Body of pancreas (tissue), 4 donors: ENCODE measurements at regions not wholly inside any gene's neighbourhood (a gene's known extent, or its start where the extent isn't known, plus 50 kb on each side); places are given as distances from the start of the nearest gene placed in this dataset.

Source experiments
- ATAC-seq: fragments of 150-250 bp; one replicate; pipeline ENCODE4 v1.9.1; 2016
- DNase-seq, 4 donors: peaks; one replicate each; pipeline ENCODE4 v3.0.0-alpha.2; 2019
- H3K27ac ChIP-seq, 4 donors: fragments of 200-600 bp; sonication (generic); 1 replicate in 3 of 4; 2 replicates in 1 of 4; pipeline versions ENCODE4 v1.5.1 to v1.6.1; 2016 to 2019; ENCODE audit warnings: mild to moderate bottlenecking in 1 of 4, mixed read lengths in 1 of 4, moderate library complexity in 1 of 4
- H3K27me3 ChIP-seq, 2 donors: fragments of 200-600 bp; sonication (generic); one replicate each; pipeline ENCODE4 v1.6.0; 2016; ENCODE audit warnings: mild to moderate bottlenecking in 1 of 2
- H3K36me3 ChIP-seq, 2 donors: fragments of 200-600 bp; sonication (generic); replicated peaks in 1 of 2; 2 replicates each; pipeline ENCODE4 v1.5.1; 2016; ENCODE audit warnings: low read depth in 2 of 2; ENCODE audit not compliant: insufficient read depth in 1 of 2
- H3K4me1 ChIP-seq: fragments of 200-600 bp; sonication (generic); one replicate; pipeline ENCODE4 v1.6.0; 2016
- H3K4me3 ChIP-seq, 2 donors: fragments of 200-600 bp; sonication (generic); 1 replicate in 1 of 2; 2 replicates in 1 of 2; pipeline ENCODE4 v1.5.1; 2016 to 2019
- H3K9me3 ChIP-seq, 3 donors: fragments of 200-600 bp; sonication (generic); 1 replicate in 2 of 3; 2 replicates in 1 of 3; pipeline ENCODE4 v1.5.1; 2016
- CTCF ChIP-seq, 7 experiments: fragments of 450-650 bp in 4 of 7; fragments of 200-600 bp in 3 of 7; sonication (generic) in 3 of 7; IDR thresholded peaks; one replicate each; pipeline ENCODE4 v1.5.1; 2016 to 2019; ENCODE audit warnings: antibody characterized with exemption in 7 of 7
- POLR2A ChIP-seq, 3 donors: fragments of 450-650 bp; IDR thresholded peaks; one replicate each; pipeline ENCODE4 v1.6.1; 2016; ENCODE audit warnings: antibody characterized with exemption in 3 of 3, mild to moderate bottlenecking in 2 of 3
- WGBS, 2 donors: methylation state at CpG; one replicate each; pipeline ENCODE4 v1.1.5; 2017; 5-methylcytosine and 5-hydroxymethylcytosine counted together
- intact Hi-C: fragments of 100-400 bp; cut with DNase I; formaldehyde crosslinking; loops from one replicate; pipeline ENCODE4 v1.15.1; 2023

GRCh38 chr21:43322805-43323204 is 104.1 kb downstream of the SIK1 start:
- peak; percentile 3 for ATAC-seq
- WGBS, 2 donors = 69 to 73% methylated on average over 7 of the region's 8 CpGs
- Histone ChIP-seq H3K4me3 (no peak overlapping the region), H3K27ac (peak overlapping the region; percentile 47 to 58 (median 54)), H3K4me1 (peaks cover 15% of the 10 kb centered on the region), H3K9me3 (no peaks in the 10 kb centered on the region), H3K27me3 (no peaks in the 10 kb centered on the region), H3K36me3 (no peaks in the 10 kb centered on the region)
- intact Hi-C loops = no loop called here
- no peak for DNase-seq
- no peak for TF ChIP-seq POLR2A (IDR thresholded peaks at IDR 0.05)

GRCh38 chr21:43322311-43322710 is 104.6 kb downstream of the SIK1 start:
- no peaks in the 10 kb centered on the region for H3K27me3 ChIP-seq
- 90 to 97% methylated on average over 4 to 17 of the region's 17 CpGs for WGBS, 2 donors
- no peak for DNase-seq
- H3K9me3 ChIP-seq = no peaks in the 10 kb centered on the region
- H3K4me1 ChIP-seq = peaks cover 15% of the 10 kb centered on the region
- intact Hi-C loops = no loop called here
- ATAC-seq = no peak
- no peaks in the 10 kb centered on the region for H3K36me3 ChIP-seq
- no peak for TF ChIP-seq CTCF (IDR thresholded peaks at IDR 0.05)
- TF ChIP-seq POLR2A (IDR thresholded peaks at IDR 0.05) = no peak
- H3K4me3 ChIP-seq = no peak overlapping the region
- no peak overlapping the region for H3K27ac ChIP-seq

- Histone ChIP-seq H3K36me3 (no peaks in the 10 kb centered on the region), H3K27ac (no peak overlapping the region), H3K9me3 (no peaks in the 10 kb centered on the region), H3K4me1 (peaks cover 15% of the 10 kb centered on the region), H3K27me3 (no peaks in the 10 kb centered on the region), H3K4me3 (no peak overlapping the region)
- 78 to 87% methylated on average over 9 of the region's 9 CpGs for WGBS, 2 donors
- ATAC-seq (no peak), DNase-seq (no peak)
- intact Hi-C loops = no loop called here
- TF ChIP-seq POLR2A (IDR thresholded peaks at IDR 0.05) (no peak), CTCF (IDR thresholded peaks at IDR 0.05) (no peak)
These were observed 105.3 kb downstream of the SIK1 start for GRCh38 chr21:43321611-43322010.

GRCh38 chr21:43321111-43321510 is 105.8 kb downstream of the SIK1 start:
- Histone ChIP-seq H3K36me3 (no peaks in the 10 kb centered on the region), H3K9me3 (no peaks in the 10 kb centered on the region), H3K27ac (no peak overlapping the region), H3K4me3 (no peak overlapping the region), H3K27me3 (no peaks in the 10 kb centered on the region), H3K4me1 (peaks cover 15% of the 10 kb centered on the region)
- no peak for TF ChIP-seq POLR2A (IDR thresholded peaks at IDR 0.05)
- TF ChIP-seq CTCF (IDR thresholded peaks at IDR 0.05) = no peak
- DNase-seq (no peak), ATAC-seq (no peak)
- 86 to 91% methylated on average over 3 to 4 of the region's 5 CpGs for WGBS, 2 donors
- intact Hi-C loops = no loop called here

- peaks cover 15% of the 10 kb centered on the region for H3K4me1 ChIP-seq
- TF ChIP-seq POLR2A (IDR thresholded peaks at IDR 0.05) (no peak), CTCF (IDR thresholded peaks at IDR 0.05) (no peak)
- ATAC-seq (no peak), DNase-seq (no peak)
- WGBS, 2 donors = 94 to 100% methylated on average over 2 to 5 of the region's 5 CpGs
- intact Hi-C loops = no loop called here
- no peaks in the 10 kb centered on the region for H3K36me3 ChIP-seq
- H3K27ac ChIP-seq = no peak overlapping the region
- no peaks in the 10 kb centered on the region for H3K9me3 ChIP-seq
- H3K27me3 ChIP-seq = no peaks in the 10 kb centered on the region
- H3K4me3 ChIP-seq = no peak overlapping the region
These were observed 106.4 kb downstream of the SIK1 start for GRCh38 chr21:43320526-43320925.
